ENCODE measurements at regions not wholly inside any gene's neighbourhood (a gene's known extent, or its start where the extent isn't known, plus 50 kb on each side); places are given as distances from the start of the nearest gene placed in this dataset.
A peak's percentile ranks its signal among the peaks of the same experiment; 100 is the strongest.

GRCh38 chr22:22047266-22047665 lies 64.7 kb upstream of the TOP3B start:
- no peaks in the 10 kb centered on the region for H3K9me2 ChIP-seq (ENCODE audit: low read depth, low read length)
- 0 out of 2 replicates have a peak, but pooled peaks cover 5% of the 10 kb centered on the region for H3F3A ChIP-seq (ENCODE audit: insufficient read depth, low read length)
- no peaks in the 10 kb centered on the region for H3K27me3 ChIP-seq (ENCODE audit: insufficient read depth, low read length)
- H3K4me3 ChIP-seq (ENCODE audit: low read depth, low read length, poor library complexity, severe bottlenecking): peak overlapping the region; percentile 69
- H4K20me1 ChIP-seq (ENCODE audit: insufficient read depth, low read length): no peaks in the 10 kb centered on the region
- no peak for TF ChIP-seq EZH2 (IDR thresholded peaks at IDR 0.05; ENCODE audit: borderline replicate concordance, low read length)
- TF ChIP-seq CTCF (IDR thresholded peaks at IDR 0.05; ENCODE audit: low read length): no peak
- H3K36me3 ChIP-seq (ENCODE audit: insufficient read depth, low read length): no peaks in the 10 kb centered on the region
- peaks cover 73% of the 10 kb centered on the region for H3K4me1 ChIP-seq (ENCODE audit: insufficient read depth, low read length, severe bottlenecking)
- H3K79me2 ChIP-seq (ENCODE audit: insufficient read depth, low read length): peaks cover 30% of the 10 kb centered on the region
- H3K9me3 ChIP-seq (ENCODE audit: low read length): no peaks in the 10 kb centered on the region
- H3K9ac ChIP-seq (ENCODE audit: low read length): peak overlapping the region; percentile 90
- H2AFZ ChIP-seq (ENCODE audit: low read length): no peak overlapping the region; the same call in 1 of the 2 replicates
- peak overlapping the region; percentile 99 for H3K27ac ChIP-seq (ENCODE audit: low read depth, low read length, poor library complexity, severe bottlenecking)
- peak overlapping the region; percentile 88 for H3K4me2 ChIP-seq (ENCODE audit: low read length)

GRCh38 chr22:22046370-22046769 lies 63.8 kb upstream of the TOP3B start:
- Histone ChIP-seq H3K79me2 (ENCODE audit: insufficient read depth, low read length) (peaks cover 39% of the 10 kb centered on the region), H3K9me2 (ENCODE audit: low read depth, low read length) (no peaks in the 10 kb centered on the region), H3K27ac (ENCODE audit: low read depth, low read length, poor library complexity, severe bottlenecking) (peak overlapping the region; percentile 99), H2AFZ (ENCODE audit: low read length) (no peak overlapping the region), H3K4me3 (ENCODE audit: low read depth, low read length, poor library complexity, severe bottlenecking) (peak overlapping the region; percentile 69), H3K9ac (ENCODE audit: low read length) (peak overlapping the region; percentile 90), H3F3A (ENCODE audit: insufficient read depth, low read length) (0 out of 2 replicates have a peak, but pooled peaks cover 5% of the 10 kb centered on the region), H3K4me1 (ENCODE audit: insufficient read depth, low read length, severe bottlenecking) (peaks cover 82% of the 10 kb centered on the region), H3K27me3 (ENCODE audit: insufficient read depth, low read length) (no peaks in the 10 kb centered on the region), H3K4me2 (ENCODE audit: low read length) (peak overlapping the region; percentile 88), H3K9me3 (ENCODE audit: low read length) (no peaks in the 10 kb centered on the region), H4K20me1 (ENCODE audit: insufficient read depth, low read length) (no peaks in the 10 kb centered on the region), H3K36me3 (ENCODE audit: insufficient read depth, low read length) (no peaks in the 10 kb centered on the region)
- TF ChIP-seq CTCF (IDR thresholded peaks at IDR 0.05; ENCODE audit: low read length): no peak; the same call in 1 of the 2 replicates
- no peak for TF ChIP-seq EZH2 (IDR thresholded peaks at IDR 0.05; ENCODE audit: borderline replicate concordance, low read length)

GRCh38 chr22:22045571-22046335 lies 63.2 kb upstream of the TOP3B start:
- no peak overlapping the region for H2AFZ ChIP-seq (ENCODE audit: low read length)
- no peak for TF ChIP-seq CTCF (IDR thresholded peaks at IDR 0.05; ENCODE audit: low read length)
- TF ChIP-seq EZH2 (IDR thresholded peaks at IDR 0.05; ENCODE audit: borderline replicate concordance, low read length): no peak

More at GRCh38 chr22:22045571-22046335, 63.2 kb upstream of the TOP3B start:
- Histone ChIP-seq H3K4me2 (ENCODE audit: low read length) (peak overlapping the region; percentile 88), H4K20me1 (ENCODE audit: insufficient read depth, low read length) (no peaks in the 10 kb centered on the region), H3K79me2 (ENCODE audit: insufficient read depth, low read length) (peaks cover 45% of the 10 kb centered on the region), H3K4me1 (ENCODE audit: insufficient read depth, low read length, severe bottlenecking) (peaks cover 88% of the 10 kb centered on the region), H3K36me3 (ENCODE audit: insufficient read depth, low read length) (peaks cover under 1% of the 10 kb centered on the region; the same call in 1 of the 2 replicates), H3K4me3 (ENCODE audit: low read depth, low read length, poor library complexity, severe bottlenecking) (peak overlapping the region; percentile 69), H3K27me3 (ENCODE audit: insufficient read depth, low read length) (no peaks in the 10 kb centered on the region), H3K9me2 (ENCODE audit: low read depth, low read length) (no peaks in the 10 kb centered on the region), H3K9me3 (ENCODE audit: low read length) (no peaks in the 10 kb centered on the region), H3K9ac (ENCODE audit: low read length) (peak overlapping the region; percentile 90), H3K27ac (ENCODE audit: low read depth, low read length, poor library complexity, severe bottlenecking) (peak overlapping the region; percentile 99), H3F3A (ENCODE audit: insufficient read depth, low read length) (0 out of 2 replicates have a peak, but pooled peaks cover 5% of the 10 kb centered on the region)

Data from OCI-LY1 (cell line).